Stimulated activated naive CD8-positive, alpha-beta T cell treated with anti-CD3 and anti-CD28 coated beads, Interleukin-15, Interleukin-2, amounts not matched to agents 100 U/mL and 50 U/mL, for 24 hours (primary cell): ENCODE measurements at regions not wholly inside any gene's neighbourhood (a gene's known extent, or its start where the extent isn't known, plus 50 kb on each side); places are given as distances from the start of the nearest gene placed in this dataset.
"Not testable (repeated sequence)": the region's sequence is repeated elsewhere in the genome, so short reads cannot be mapped to it uniquely, and the experiment has no call there.

ENCODE experiments used
- ATAC-seq: fragments of 150-1000 bp; cut with Tn5 transposase; one replicate; pipeline ENCODE4 v1.10.0; 2021
- DNase-seq: peaks from one replicate; pipeline ENCODE4 v3.0.0; 2021

- no peak for DNase-seq
- ATAC-seq, result no peak
These were observed 80.0 kb downstream of the SHOX2 start for GRCh38 chr3:158026236-158026635.

DNA sequence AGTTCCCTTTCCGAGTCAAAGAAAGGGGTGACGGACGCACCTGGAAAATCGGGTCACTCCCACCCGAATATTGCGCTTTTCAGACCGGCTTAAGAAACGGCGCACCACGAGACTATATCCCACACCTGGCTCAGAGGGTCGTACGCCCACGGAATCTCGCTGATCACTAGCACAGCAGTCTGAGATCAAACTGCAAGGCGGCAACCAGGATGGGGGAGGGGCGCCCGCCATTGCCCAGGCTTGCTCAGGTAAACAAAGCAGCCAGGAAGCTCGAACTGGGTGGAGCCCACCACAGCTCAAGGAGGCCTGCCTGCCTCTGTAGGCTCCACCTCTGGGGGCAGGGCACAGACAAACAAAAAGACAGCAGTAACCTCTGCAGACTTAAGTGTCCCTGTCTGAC lies 86.3 kb downstream of the SHOX2 start:
- ATAC-seq, DNase-seq: not testable (repeated sequence)

DNA sequence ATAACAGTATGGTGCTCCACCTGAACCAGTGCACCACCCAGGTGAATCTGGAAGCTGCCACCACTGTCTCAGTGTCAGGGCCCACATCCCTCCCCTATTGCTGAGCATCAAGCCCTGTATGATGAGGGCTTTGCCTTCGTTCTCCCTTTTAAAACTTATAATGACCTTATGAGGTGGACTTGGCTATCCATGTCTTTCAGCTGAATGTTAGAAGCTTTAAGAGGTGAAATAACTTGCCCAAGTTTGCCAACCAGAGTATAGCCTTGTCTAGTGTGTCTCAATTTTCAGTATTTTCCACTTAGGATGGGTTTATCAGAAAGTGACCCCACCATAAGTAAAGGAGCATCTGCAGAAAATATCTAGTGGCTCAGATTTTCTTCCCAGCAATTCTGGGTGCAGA lies 87.8 kb downstream of the SHOX2 start:
- no peak for ATAC-seq
- DNase-seq, result no peak

- no peak for DNase-seq
- ATAC-seq, result no peak
These were observed 93.3 kb downstream of the SHOX2 start for GRCh38 chr3:158012901-158013300.

- ATAC-seq (no peak), DNase-seq (no peak)
These were observed 100.7 kb downstream of the SHOX2 start for GRCh38 chr3:158005391-158006100.

DNA sequence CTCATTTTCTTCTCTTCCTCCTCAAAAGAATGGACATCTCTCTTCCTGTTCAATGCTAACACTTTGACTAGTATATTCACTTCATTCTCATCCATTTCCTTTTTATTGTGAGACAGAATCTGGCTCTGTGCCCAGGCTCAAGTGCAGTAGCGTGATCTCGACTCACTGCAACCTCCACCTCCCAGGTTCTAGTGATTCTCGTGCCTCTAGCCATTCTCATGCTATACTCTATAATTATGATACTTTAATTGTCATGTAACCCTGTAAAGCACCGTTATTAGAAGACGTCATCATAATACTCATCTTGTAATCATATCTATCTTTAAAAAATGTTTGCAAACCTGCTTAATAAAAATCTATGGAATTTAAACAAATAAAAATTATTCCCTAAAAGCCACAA lies 107.0 kb downstream of the SHOX2 start:
- ATAC-seq, result no peak
- DNase-seq, result no peak

DNA sequence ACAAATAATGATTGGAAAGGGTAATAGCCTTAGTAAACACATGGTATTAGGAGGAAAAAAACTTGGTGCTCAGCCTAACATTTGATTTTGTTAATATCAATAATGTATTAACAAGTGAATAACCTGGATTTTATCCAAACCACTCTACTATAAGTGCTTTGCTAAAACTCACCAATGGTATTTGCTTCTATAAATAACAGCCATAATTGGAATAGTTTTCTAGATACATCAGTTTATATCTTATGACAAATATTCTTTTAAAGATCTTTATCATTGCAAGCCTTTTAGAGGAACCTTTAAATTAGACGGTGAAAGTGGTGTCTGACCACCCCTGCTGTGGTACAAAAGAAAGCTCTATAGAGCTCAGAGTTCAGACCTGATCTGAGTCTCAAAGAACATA lies 123.9 kb downstream of the SHOX2 start:
- no peak for DNase-seq
- ATAC-seq, result no peak

GRCh38 chr3:157981819-157982218 lies 124.4 kb downstream of the SHOX2 start:
- DNase-seq, result no peak
- no peak for ATAC-seq

DNA sequence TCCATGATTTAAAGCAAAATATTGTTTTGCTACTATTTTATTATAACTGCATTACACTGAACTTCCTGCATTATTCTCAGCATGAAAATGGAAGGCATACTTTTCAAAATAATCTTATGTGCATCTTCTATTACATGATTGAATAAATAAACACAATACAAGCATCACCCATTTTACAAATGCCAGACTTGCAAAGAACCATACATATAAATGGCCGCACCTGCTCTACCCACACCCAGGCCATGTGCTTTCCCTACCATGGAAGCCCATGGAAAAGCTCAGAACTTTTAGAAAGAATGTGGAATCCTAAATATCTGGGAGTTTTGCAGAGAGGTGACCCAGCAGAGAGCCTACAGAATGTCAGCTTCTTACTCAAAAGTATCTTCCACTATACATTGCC lies 127.2 kb downstream of the SHOX2 start:
- no peak for DNase-seq
- ATAC-seq, result no peak

DNA sequence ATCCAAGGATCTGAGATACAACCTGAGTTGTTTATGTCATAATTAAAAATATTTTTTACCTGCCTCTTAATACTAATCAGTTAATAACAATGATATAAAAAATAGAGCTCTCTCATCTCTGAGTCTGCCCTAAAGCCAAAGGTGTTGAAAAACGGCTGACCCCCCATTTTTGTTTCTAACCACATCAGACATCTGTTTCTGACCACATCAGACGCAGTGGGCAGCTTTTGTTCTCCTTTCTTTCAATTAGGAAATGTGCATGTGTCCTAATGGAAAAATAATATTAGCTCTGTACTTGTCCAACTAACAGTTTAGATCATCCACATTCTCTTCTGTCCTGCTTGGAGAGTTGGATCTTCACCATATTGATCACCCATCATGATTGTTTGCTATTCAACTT lies 144.6 kb downstream of the SHOX2 start:
- DNase-seq, result no peak
- ATAC-seq, result no peak

- DNase-seq (no peak), ATAC-seq (no peak)
These were observed 147.8 kb downstream of the SHOX2 start for GRCh38 chr3:157958457-157958856.

GRCh38 chr3:157956850-157957249 lies 149.4 kb downstream of the SHOX2 start:
- ATAC-seq, result no peak
- DNase-seq, result no peak

- DNase-seq, result no peak
- ATAC-seq, result no peak
These were observed 150.0 kb downstream of the SHOX2 start for GRCh38 chr3:157956176-157956575.

- ATAC-seq (no peak), DNase-seq (no peak)
These were observed 152.7 kb downstream of the SHOX2 start for GRCh38 chr3:157953565-157953964.

DNA sequence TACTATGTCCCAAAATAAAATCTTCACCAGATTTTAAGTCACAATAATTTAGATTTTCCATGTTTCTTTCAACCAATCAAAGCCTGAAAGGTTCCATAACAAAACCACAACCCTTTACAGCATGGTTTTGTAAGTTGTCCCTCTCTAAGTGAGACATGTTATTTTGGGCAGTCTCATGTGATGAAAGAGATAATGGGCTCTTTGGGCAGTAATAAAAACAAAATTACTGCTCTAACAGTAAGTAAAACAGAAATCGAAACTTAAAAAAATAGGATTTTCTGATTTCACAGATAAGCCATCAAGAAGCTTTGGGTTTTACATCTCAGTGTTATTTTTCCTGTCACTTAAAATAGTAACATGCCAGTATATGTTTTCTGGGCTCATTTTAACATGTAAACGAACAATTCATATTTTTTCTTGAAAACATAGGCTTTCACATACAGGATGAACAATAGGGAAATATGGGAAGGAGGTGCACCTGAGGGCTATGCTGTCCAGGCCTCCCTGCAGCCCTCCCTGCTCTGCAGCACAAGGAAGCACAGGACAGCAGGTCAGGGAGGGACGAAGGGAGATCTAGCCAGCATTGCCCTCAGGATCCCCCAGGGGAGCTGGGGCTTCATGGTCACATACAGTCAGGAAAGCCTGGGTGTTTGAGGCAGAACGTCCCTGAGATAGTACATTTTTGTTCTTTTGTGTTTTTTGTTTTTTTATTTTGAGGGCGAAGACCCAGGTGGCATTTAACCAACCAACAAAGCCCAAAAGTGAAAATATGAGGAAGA lies 157.4 kb downstream of the SHOX2 start:
- DNase-seq, result no peak

GRCh38 chr3:157939166-157939565 lies 167.1 kb downstream of the SHOX2 start:
- ATAC-seq, result no peak
- no peak for DNase-seq

More for the DNA sequence above, 157.4 kb downstream of the SHOX2 start:
- no peak for ATAC-seq

DNA sequence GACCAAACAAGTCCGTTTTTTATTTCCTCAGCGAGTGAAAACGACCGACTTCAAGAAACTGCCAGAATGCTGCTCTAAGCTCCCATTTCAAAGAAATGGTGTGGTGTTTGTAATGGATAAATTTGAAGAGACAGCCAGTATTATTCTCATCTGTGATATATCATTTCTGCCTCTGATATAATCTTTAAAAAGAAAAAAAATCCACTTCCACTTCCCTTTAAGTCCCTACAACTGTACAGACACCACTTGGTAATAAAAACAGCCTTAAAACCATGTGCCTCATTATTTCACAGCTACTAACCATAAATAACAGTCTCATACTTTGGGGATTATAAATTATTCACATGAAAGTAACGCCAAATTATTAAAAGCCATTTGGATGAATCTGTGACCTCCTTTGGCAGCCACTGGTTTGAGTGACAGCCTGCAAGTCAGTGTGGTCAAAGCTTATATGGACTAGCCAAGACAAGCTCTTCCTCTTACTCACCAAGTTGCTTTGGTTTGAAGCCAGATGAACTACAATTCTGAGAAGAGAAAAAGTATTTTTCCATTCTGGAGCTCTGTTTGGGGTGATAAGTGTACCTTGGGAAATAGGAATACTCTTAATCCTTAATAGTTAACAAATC lies 168.0 kb downstream of the SHOX2 start:
- ATAC-seq, result no peak

DNA sequence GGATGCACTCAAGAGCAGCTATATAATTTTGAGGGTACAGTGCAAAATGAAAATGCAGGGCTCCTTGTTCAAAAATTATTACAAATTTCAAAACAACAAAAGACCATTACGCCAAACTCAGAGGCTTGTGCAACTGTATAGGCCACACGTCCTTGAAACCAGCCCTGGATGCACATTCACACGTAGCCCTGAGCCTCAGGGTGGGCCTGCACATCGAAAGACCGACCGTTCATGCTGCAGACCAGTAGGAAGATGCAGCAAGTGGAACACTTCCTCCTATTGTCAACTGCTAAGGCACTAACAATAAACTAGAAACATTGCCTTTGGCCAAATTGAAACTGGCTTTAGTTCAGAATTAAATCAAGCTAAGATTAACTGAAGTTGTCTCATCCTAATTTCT lies 174.7 kb downstream of the SHOX2 start:
- DNase-seq (no peak), ATAC-seq (no peak)

More for the DNA sequence above, 168.0 kb downstream of the SHOX2 start:
- DNase-seq, result no peak

GRCh38 chr3:157930000-157930780 lies 176.0 kb downstream of the SHOX2 start:
- DNase-seq (no peak), ATAC-seq (no peak)

DNA sequence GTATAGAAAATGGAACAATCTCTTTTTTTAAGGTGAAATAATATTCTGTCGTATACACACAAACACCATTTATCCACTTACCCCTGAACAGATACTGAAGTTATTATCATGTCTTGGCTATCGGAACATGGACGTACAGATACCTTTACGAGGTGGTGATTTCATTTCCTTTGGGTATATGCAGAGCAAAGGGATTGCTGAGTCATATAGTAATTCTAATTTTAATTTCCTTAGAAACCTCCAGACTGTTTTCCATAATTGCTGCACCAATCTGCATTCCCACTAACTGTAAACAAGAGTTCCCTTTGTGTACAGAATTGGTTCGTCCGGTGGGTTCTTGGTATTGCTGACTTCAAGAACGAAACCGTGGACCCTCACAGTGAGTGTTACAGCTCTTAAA lies 179.4 kb downstream of the SHOX2 start:
- ATAC-seq (no peak), DNase-seq (no peak)

DNA sequence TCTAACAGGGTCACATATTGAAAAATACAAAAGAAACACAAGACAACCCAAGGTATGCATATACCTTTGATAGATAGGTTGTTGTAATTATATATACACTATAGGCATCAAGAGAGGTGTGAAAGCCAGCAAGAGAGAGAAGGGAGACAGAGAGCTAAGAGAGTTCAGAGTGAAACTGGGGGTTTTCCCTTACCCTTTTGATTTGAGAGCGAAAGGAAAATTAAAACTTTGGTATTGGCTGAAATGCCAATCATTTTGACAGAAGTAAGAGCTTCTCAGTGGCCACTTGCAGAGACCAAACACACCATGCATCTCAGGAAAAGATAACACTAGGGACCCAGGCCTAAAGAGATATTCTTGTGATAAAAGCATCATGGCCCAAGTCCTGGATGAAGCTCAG lies 183.6 kb downstream of the SHOX2 start:
- peak; percentile 19 for ATAC-seq
- no peak for DNase-seq

DNA sequence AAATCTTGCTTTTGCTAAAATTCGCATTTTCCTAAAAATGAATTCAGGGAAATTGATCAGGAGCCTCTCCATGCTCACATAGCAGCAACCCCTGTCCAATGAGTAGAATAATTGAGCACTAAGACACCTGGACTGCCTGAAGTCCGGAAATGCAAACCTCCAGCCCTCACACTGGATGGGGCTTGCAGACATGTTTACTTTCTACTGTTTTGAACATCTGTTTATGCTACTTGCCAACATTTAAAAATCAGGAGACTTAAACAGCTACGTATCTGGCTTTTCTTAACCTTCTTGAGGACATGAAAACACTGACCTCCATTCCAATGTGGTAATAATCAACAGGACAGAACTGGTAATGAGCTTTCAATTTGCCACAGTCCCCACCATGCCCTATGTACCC lies 184.4 kb downstream of the SHOX2 start:
- ATAC-seq, result no peak
- DNase-seq, result no peak
